T-cell (primary cell): ENCODE measurements at regions not wholly inside any gene's neighbourhood (a gene's known extent, or its start where the extent isn't known, plus 50 kb on each side); places are given as distances from the start of the nearest gene placed in this dataset.

Experiments
- ATAC-seq, 4 experiments: fragments of 200-7000 bp in 3 of 4; fragments of 150-1000 bp in 1 of 4; cut with Tn5 transposase; replicated peaks in 1 of 4; 1 replicate in 3 of 4; 2 replicates in 1 of 4; pipeline ENCODE4 v1.10.0; 2021; ENCODE audit warnings: moderate library complexity in 3 of 4, mild to moderate bottlenecking in 2 of 4, moderate number of reproducible peaks in 1 of 4
- CTCF ChIA-PET, 2 donors: fragments of 300-600 bp; sonication (Branson Sonifier 250); formaldehyde crosslinking; loops; one replicate each; lab custom pipeline; 2022; ENCODE audit warnings: antibody characterized with exemption in 2 of 2; lab: Charles Lee
- POLR2A ChIA-PET, 2 donors: fragments of 300-600 bp; sonication (Branson Sonifier 250); formaldehyde crosslinking; loops; one replicate each; lab custom pipeline; 2022; ENCODE audit warnings: antibody characterized with exemption in 2 of 2; lab: Charles Lee
- DNase-seq, 35 experiments: peaks; one replicate each; pipeline versions ENCODE4 v3.0.0 to v3.0.0-alpha.2; 2013 to 2023
- H3K27ac ChIP-seq: one replicate; pipeline ENCODE4 v1.5.1; 2013; ENCODE audit warnings: low read length
- H3K27me3 ChIP-seq, 2 experiments: replicated peaks in 1 of 2; 1 replicate in 1 of 2; 2 replicates in 1 of 2; pipeline versions ENCODE4 v1.6.1 to v1.7.0; 2013; ENCODE audit warnings: low read length in 1 of 2, mixed read lengths in 1 of 2; ENCODE audit not compliant: control insufficient read depth in 2 of 2, insufficient read depth in 2 of 2; ENCODE audit errors: extremely low read depth in 1 of 2
- H3K36me3 ChIP-seq, 2 donors: 1 replicate in 1 of 2; 2 replicates in 1 of 2; pipeline versions ENCODE4 v1.6.1 to v1.7.0; 2013; ENCODE audit warnings: low read length in 1 of 2; ENCODE audit not compliant: control insufficient read depth in 2 of 2, insufficient read depth in 1 of 2; ENCODE audit errors: extremely low read depth in 1 of 2
- H3K4me1 ChIP-seq, 2 experiments: 1 replicate in 1 of 2; 2 replicates in 1 of 2; pipeline versions ENCODE4 v1.6.1 to v1.7.0; 2013; ENCODE audit warnings: low read length in 2 of 2, mixed read lengths in 1 of 2; ENCODE audit not compliant: insufficient read depth in 2 of 2, control insufficient read depth in 1 of 2; ENCODE audit errors: extremely low read depth in 1 of 2
- H3K4me3 ChIP-seq, 2 donors: 1 replicate in 1 of 2; 2 replicates in 1 of 2; pipeline versions ENCODE4 v1.5.1 to v1.7.0; 2013; ENCODE audit warnings: mild to moderate bottlenecking in 2 of 2, low read length in 1 of 2, moderate library complexity in 1 of 2; ENCODE audit not compliant: control insufficient read depth in 1 of 2; ENCODE audit errors: extremely low read depth in 1 of 2
- H3K9me3 ChIP-seq: 2 replicates; pipeline ENCODE4 v1.7.0; 2013
- H3K27ac Mint-ChIP-seq, 2 donors: one replicate each; pipeline ENCODE4 v1.8.0; 2020 to 2021; ENCODE audit warnings: mild to moderate bottlenecking in 2 of 2, mixed read lengths in 2 of 2
- H3K27me3 Mint-ChIP-seq, 2 donors: one replicate each; pipeline ENCODE4 v1.8.0; 2021 to 2022; ENCODE audit warnings: mixed read lengths in 2 of 2
- H3K36me3 Mint-ChIP-seq: one replicate; pipeline ENCODE4 v1.8.0; 2021; ENCODE audit warnings: mixed read lengths
- H3K4me1 Mint-ChIP-seq, 3 donors: one replicate each; pipeline ENCODE4 v1.8.0; 2020 to 2022; ENCODE audit warnings: mixed read lengths in 3 of 3, mild to moderate bottlenecking in 1 of 3
- H3K4me3 Mint-ChIP-seq, 3 donors: one replicate each; pipeline ENCODE4 v1.8.0; 2020 to 2022; ENCODE audit warnings: mild to moderate bottlenecking in 3 of 3, mixed read lengths in 3 of 3, moderate library complexity in 3 of 3
- H3K9me3 Mint-ChIP-seq, 3 donors: one replicate each; pipeline ENCODE4 v1.8.0; 2020 to 2022; ENCODE audit warnings: mixed read lengths in 3 of 3
- WGBS: methylation state at CpG from one replicate; pipeline ENCODE4 v1.1.5; 2013; ENCODE audit warnings: missing lambda C conversion rate; ENCODE audit not compliant: insufficient coverage; 5-methylcytosine and 5-hydroxymethylcytosine counted together

DNA sequence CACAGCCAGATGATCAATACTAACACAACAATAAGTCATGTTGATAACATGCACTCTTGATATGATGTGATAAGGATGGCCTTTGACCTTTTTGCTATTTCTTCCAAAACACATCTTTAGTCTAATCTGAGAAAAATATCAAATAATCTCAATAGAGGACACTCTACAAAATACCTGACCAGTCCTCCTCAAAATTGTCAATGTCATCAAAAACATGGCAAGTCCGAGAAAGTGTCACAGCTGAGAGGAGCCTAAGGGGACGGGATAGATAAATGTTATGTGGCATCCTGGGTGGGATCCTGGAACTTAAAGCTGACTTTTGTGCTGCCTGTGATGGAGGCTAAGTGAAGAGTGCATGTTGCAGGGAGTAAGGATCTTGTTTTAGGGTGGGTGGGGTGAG, 699.6 kb upstream of the ADAMTS16 start:
- Histone ChIP-seq H3K9me3 (no peaks in the 10 kb centered on the region), H3K36me3 (no peaks in the 10 kb centered on the region), H3K4me3 (no peak overlapping the region), H3K27me3 (no peaks in the 10 kb centered on the region), H3K27ac (no peak overlapping the region), H3K4me1 (no peaks in the 10 kb centered on the region)
- H3K27ac Mint-ChIP-seq, result no peak overlapping the region
- POLR2A ChIA-PET, result no interaction called here
- ATAC-seq (no peak), DNase-seq (no peak)
- no peaks in the 10 kb centered on the region for H3K27me3 Mint-ChIP-seq
- no peaks in the 10 kb centered on the region for H3K36me3 Mint-ChIP-seq
- CTCF ChIA-PET, result no interaction called here
- no CpG with 5 or more reads among the region's 2 CpGs for WGBS
- H3K9me3 Mint-ChIP-seq, result peaks cover 16 to 39% (median 23%) of the 10 kb centered on the region in 3 donors
- no peak overlapping the region for H3K4me3 Mint-ChIP-seq
- H3K4me1 Mint-ChIP-seq, result no peaks in the 10 kb centered on the region

DNA sequence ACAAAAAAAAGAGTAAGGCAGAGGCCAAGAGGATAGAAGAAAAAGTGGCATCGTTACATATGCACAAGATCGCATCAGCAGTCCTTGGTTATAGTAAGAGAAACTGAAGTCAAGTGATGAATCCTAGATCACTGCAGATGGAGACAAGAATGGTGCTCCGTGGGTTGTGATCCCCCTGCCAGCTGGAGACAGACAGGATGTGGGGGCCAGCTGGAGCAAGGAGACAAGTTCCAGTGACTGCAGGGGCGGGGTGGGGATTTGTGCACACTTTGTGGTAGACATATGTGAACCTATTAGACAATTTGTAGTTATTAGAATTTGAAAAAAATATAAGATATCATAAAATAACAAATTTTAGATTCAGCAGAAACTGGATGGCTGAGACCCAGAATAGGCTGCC, 697.9 kb upstream of the ADAMTS16 start:
- Histone ChIP-seq H3K9me3 (peaks cover 2% of the 10 kb centered on the region), H3K4me3 (no peak overlapping the region), H3K27me3 (no peaks in the 10 kb centered on the region), H3K4me1 (no peaks in the 10 kb centered on the region), H3K27ac (no peak overlapping the region), H3K36me3 (no peaks in the 10 kb centered on the region)
- H3K36me3 Mint-ChIP-seq, result no peaks in the 10 kb centered on the region
- H3K27ac Mint-ChIP-seq, result no peak overlapping the region
- peaks cover 28 to 42% (median 30%) of the 10 kb centered on the region in 3 donors for H3K9me3 Mint-ChIP-seq
- no peak for DNase-seq
- POLR2A ChIA-PET, result no interaction called here
- 57% methylated on average over 2 of the region's 4 CpGs for WGBS
- H3K4me1 Mint-ChIP-seq, result no peaks in the 10 kb centered on the region
- H3K27me3 Mint-ChIP-seq, result no peaks in the 10 kb centered on the region
- H3K4me3 Mint-ChIP-seq, result no peak overlapping the region
- no peak for ATAC-seq
- CTCF ChIA-PET, result no interaction called here

DNA sequence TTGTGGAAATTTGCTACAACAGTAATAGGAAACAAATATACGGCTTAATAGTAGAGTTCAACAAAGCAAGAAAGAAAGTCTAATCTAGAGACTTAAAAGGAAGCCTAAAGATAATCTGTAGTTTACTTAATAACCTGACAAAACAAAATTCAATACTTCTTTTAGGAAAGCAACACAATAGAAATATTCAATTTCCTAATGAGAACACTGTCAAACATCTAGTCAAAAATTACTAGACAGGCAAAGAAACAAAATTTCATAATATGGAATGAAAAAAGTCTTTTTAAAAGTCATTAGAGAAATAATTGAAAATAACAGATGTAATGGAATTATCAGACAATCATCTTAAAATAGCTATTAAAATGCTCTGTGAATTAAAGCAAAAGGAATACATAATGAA, 692.5 kb upstream of the ADAMTS16 start:
- Mint-ChIP-seq H3K4me3 (no peak overlapping the region), H3K4me1 (no peaks in the 10 kb centered on the region), H3K36me3 (no peaks in the 10 kb centered on the region), H3K9me3 (peaks cover 13 to 33% (median 27%) of the 10 kb centered on the region in 3 donors), H3K27me3 (no peaks in the 10 kb centered on the region), H3K27ac (no peak overlapping the region)
- Histone ChIP-seq H3K4me1 (no peaks in the 10 kb centered on the region), H3K27ac (no peak overlapping the region), H3K36me3 (no peaks in the 10 kb centered on the region), H3K9me3 (peaks cover 2% of the 10 kb centered on the region), H3K4me3 (no peak overlapping the region), H3K27me3 (no peaks in the 10 kb centered on the region)
- DNase-seq, result no peak
- ChIA-PET CTCF (no interaction called here), POLR2A (no interaction called here)
- no CpG with 5 or more reads among the region's 1 CpG for WGBS
- ATAC-seq, result no peak

DNA sequence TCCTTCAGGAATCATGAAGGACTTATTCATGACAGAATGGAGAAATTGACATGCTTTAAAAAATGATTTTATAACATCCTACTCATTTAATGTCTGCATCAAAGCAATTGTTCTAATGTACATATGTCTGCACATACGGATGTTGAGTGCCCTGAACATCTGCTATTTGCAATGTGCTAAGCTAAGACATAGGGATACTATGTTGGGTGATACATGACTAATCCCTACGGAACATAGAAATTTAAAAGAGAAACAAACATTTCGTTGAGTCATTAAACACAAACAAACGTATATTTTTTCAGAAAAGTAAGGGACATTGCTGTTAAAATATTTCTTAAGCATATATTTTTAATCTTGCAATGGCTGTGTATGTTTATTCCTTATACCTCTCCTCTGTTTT, 686.5 kb upstream of the ADAMTS16 start:
- H3K36me3 ChIP-seq, result no peaks in the 10 kb centered on the region
- no peaks in the 10 kb centered on the region for H3K27me3 ChIP-seq
- H3K27me3 Mint-ChIP-seq, result no peaks in the 10 kb centered on the region
- H3K4me1 ChIP-seq, result no peaks in the 10 kb centered on the region
- no peak overlapping the region for H3K27ac ChIP-seq
- H3K27ac Mint-ChIP-seq, result no peak overlapping the region
- no peak overlapping the region for H3K4me3 ChIP-seq
- POLR2A ChIA-PET, result no interaction called here
- peaks cover 3 to 15% (median 15%) of the 10 kb centered on the region in 3 donors for H3K9me3 Mint-ChIP-seq
- no CpG with 5 or more reads among the region's 4 CpGs for WGBS
- H3K9me3 ChIP-seq, result no peaks in the 10 kb centered on the region
- DNase-seq, result no peak
- ATAC-seq, result no peak
- H3K4me1 Mint-ChIP-seq, result no peaks in the 10 kb centered on the region
- CTCF ChIA-PET, result no interaction called here
- no peak overlapping the region for H3K4me3 Mint-ChIP-seq
- no peaks in the 10 kb centered on the region for H3K36me3 Mint-ChIP-seq

DNA sequence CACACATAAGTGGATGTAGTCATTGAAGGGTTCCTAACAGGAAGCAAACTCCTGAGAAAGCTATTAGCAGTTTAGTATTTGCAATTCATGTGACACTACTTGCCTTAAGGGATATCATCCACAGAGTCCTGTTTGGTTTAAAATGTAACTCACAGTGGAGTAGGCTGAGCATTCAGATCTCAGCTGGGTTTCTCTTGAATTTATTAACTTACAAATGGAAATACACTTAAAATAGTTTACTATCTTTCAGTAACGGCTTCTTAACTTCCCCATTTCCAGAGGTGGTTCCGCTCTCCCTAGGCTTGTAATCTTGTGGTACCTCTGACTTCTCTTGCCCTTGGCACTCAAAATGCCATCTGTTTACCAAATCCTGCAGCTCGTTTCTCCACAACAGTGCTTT, 660.7 kb upstream of the ADAMTS16 start:
- ATAC-seq, result no peak
- ChIA-PET CTCF (no interaction called here), POLR2A (no interaction called here)
- Mint-ChIP-seq H3K4me3 (no peak overlapping the region), H3K9me3 (peaks cover 11 to 28% (median 26%) of the 10 kb centered on the region in 3 donors), H3K27ac (no peak overlapping the region), H3K4me1 (no peaks in the 10 kb centered on the region), H3K27me3 (no peaks in the 10 kb centered on the region), H3K36me3 (no peaks in the 10 kb centered on the region)
- H3K27ac ChIP-seq, result no peak overlapping the region
- DNase-seq, result no peak
- WGBS, result 27% methylated on average over 3 of the region's 3 CpGs
- H3K9me3 ChIP-seq, result no peaks in the 10 kb centered on the region
- no peaks in the 10 kb centered on the region for H3K36me3 ChIP-seq
- H3K4me3 ChIP-seq, result no peak overlapping the region
- no peaks in the 10 kb centered on the region for H3K27me3 ChIP-seq
- no peaks in the 10 kb centered on the region for H3K4me1 ChIP-seq

DNA sequence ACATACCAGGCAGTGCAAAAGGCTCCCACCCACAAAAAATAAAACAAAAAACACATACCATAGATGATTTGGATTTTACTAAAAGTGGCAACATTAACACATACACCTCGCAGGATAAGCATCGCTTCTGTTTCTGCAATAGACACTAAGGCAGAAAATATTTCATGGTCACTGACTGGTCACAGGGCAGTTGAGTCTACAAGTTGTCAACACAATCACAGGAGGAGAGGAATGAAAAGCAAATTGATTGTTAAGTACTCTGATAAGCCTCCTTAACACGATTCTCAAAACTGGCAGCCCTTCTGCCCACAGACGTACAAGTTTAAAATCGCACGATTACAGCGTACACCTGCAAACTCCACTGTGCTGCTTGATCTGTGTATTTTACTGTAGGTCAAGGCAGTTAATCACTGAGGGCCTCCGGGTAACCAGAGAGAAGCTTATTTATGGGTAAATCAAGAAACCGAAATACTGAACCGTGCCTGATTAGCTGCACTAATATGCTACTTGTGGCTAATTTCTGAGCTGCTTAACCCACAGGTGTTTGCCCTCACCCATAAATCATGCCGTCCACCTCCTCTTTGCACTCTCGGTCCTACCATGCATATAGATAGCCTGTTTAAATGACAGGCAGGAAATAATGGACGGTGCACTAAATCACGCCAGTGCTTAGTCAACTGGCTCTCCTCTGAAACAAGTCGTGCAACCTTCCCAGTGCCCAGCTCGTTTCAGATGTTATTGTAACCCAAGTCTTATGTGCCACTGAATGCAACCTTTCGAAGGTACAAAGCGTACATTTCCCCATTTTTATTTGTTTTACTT, 659.4 kb upstream of the ADAMTS16 start:
- Mint-ChIP-seq H3K27me3 (no peaks in the 10 kb centered on the region), H3K4me3 (no peak overlapping the region), H3K27ac (no peak overlapping the region), H3K36me3 (no peaks in the 10 kb centered on the region), H3K4me1 (no peaks in the 10 kb centered on the region), H3K9me3 (peaks cover 6 to 28% (median 24%) of the 10 kb centered on the region in 3 donors)
- Histone ChIP-seq H3K4me1 (no peaks in the 10 kb centered on the region), H3K27ac (no peak overlapping the region), H3K9me3 (no peaks in the 10 kb centered on the region), H3K4me3 (no peak overlapping the region), H3K27me3 (no peaks in the 10 kb centered on the region), H3K36me3 (no peaks in the 10 kb centered on the region)
- WGBS, result 78% methylated on average over 15 of the region's 18 CpGs
- no peak for DNase-seq
- ATAC-seq, result no peak
- ChIA-PET CTCF (no interaction called here), POLR2A (no interaction called here)
